ENCODE measurements at regions not wholly inside any gene's neighbourhood (a gene's known extent, or its start where the extent isn't known, plus 50 kb on each side); places are given as distances from the start of the nearest gene placed in this dataset.

GRCh38 chr5:152623951-152624350 lies 218.9 kb upstream of the NMUR2 start:
- no peak overlapping the region for H3K18ac ChIP-seq (ENCODE audit: extremely low read depth, low read length)
- no peaks in the 10 kb centered on the region for H4K20me1 ChIP-seq (replicated peaks in 1 of 2; ENCODE audit: control insufficient read depth in 1 of 2, insufficient read depth in 2 of 2, low read length in 2 of 2)
- H2BK20ac ChIP-seq (ENCODE audit: low read length): no peak overlapping the region
- no peaks in the 10 kb centered on the region for H3K9me3 ChIP-seq (ENCODE audit: insufficient read depth in 2 of 2, low read depth in 1 of 2, low read length in 1 of 2)
- H3K4me2 ChIP-seq (ENCODE audit: insufficient read depth in 1 of 2, low read depth in 2 of 2, low read length in 2 of 2): no peak overlapping the region
- H2BK5ac ChIP-seq (ENCODE audit: low read depth, low read length): no peak overlapping the region
- H4K5ac ChIP-seq (ENCODE audit: insufficient read length, low read depth, low read length): no peak overlapping the region
- no peak overlapping the region for H2BK120ac ChIP-seq (replicated peaks; ENCODE audit: low read depth, low read length)
- no peak overlapping the region for H2AK5ac ChIP-seq (ENCODE audit: low read depth, low read length)
- no peak overlapping the region for H2BK15ac ChIP-seq (ENCODE audit: low read length)
- FAIRE-seq: no peak
- H3K79me1 ChIP-seq (ENCODE audit: low read depth, low read length): no peaks in the 10 kb centered on the region
- 89% methylated on average over 1 of the region's 1 CpG; no CpG with 5 or more reads in 1 of the 2 experiments for WGBS, 2 experiments (ENCODE audit: extremely low coverage in 1 of 2, insufficient coverage in 1 of 2, insufficient read length in 1 of 2, insufficient replicate concordance in 2 of 2, low coverage in 1 of 2, low lambda C conversion rate in 2 of 2, missing lambda C conversion rate in 1 of 2)
- H3K4me3 ChIP-seq (ENCODE audit: extremely low read depth in 1 of 4, insufficient read depth in 2 of 4, low read depth in 3 of 4, low read length in 4 of 4): no peak overlapping the region
- ChIA-PET CTCF (ENCODE audit: partially characterized antibody) (interaction anchor here (0.6 to 1.2 kb wide), 2 partner anchors 99 to 1463 kb away, joined by 3 to 4 read pairs; no protein-coding TSS in a partner anchor), POLR2A (ENCODE audit: partially characterized antibody) (no interaction called here)
- H3K4me1 ChIP-seq (replicated peaks in 1 of 4; ENCODE audit: control insufficient read depth in 3 of 4, insufficient read depth in 4 of 4, low read length in 3 of 4): peaks cover 0 to 3% (median 0%) of the 10 kb centered on the region in 4 experiments; a peak in 2 of 7 replicates
- no peak overlapping the region for H3K56ac ChIP-seq (replicated peaks; ENCODE audit: insufficient read length, low read depth, low read length)
- no peaks in the 10 kb centered on the region for H3K23me2 ChIP-seq (ENCODE audit: low read depth, low read length)
- no peak for DNase-seq (ENCODE audit: low read depth in 1 of 2, low spot score in 2 of 2)
- no peaks in the 10 kb centered on the region for H3K79me2 ChIP-seq (ENCODE audit: control insufficient read depth in 1 of 2, insufficient read depth in 2 of 2, low read length in 2 of 2)
- no peak overlapping the region for H3K23ac ChIP-seq (ENCODE audit: insufficient read length)
- no peak for TF ChIP-seq TBP (IDR thresholded peaks at IDR 0.05; ENCODE audit: low read depth, low read length)
- no peak overlapping the region for H2AFZ ChIP-seq (ENCODE audit: low read length)
- no peak overlapping the region for H3K4ac ChIP-seq (replicated peaks; ENCODE audit: insufficient read length, low read depth, low read length)
- no peak overlapping the region for H3K14ac ChIP-seq (ENCODE audit: insufficient read length)
- H3K9ac ChIP-seq (replicated peaks in 1 of 4; ENCODE audit: extremely low read depth in 1 of 4, low read depth in 3 of 4, low read length in 3 of 4): no peak overlapping the region
- no peak overlapping the region for H4K91ac ChIP-seq (replicated peaks; ENCODE audit: insufficient read length, low read length)
- no peaks in the 10 kb centered on the region for H3K27me3 ChIP-seq (replicated peaks in 1 of 4; ENCODE audit: control insufficient read depth in 3 of 4, extremely low read depth in 1 of 4, insufficient read depth in 3 of 4, low read length in 3 of 4)
- H3K27ac ChIP-seq (ENCODE audit: low read depth, low read length): no peak overlapping the region
- no peak overlapping the region for H2BK12ac ChIP-seq (ENCODE audit: low read depth, low read length)
- no peak overlapping the region for H4K8ac ChIP-seq (ENCODE audit: extremely low read depth, insufficient read depth, low read length)
- no peaks in the 10 kb centered on the region for H3K36me3 ChIP-seq (ENCODE audit: control insufficient read depth in 2 of 4, insufficient read depth in 4 of 4, low read length in 3 of 4)
